COLO668 (cell line): ENCODE measurements at regions not wholly inside any gene's neighbourhood (a gene's known extent, or its start where the extent isn't known, plus 50 kb on each side); places are given as distances from the start of the nearest gene placed in this dataset.

Experiments
- DNase-seq: peaks from one replicate; lab custom pipeline; 2025; ENCODE audit not compliant: unreplicated experiment; lab: John Stamatoyannopoulos, UW

- DNase-seq: no peak
These were observed 467.3 kb downstream of the C6orf118 start for GRCh38 chr6:164842085-164842484.

GRCh38 chr6:164838068-164838615, 471.3 kb downstream of the C6orf118 start:
- no peak for DNase-seq

DNA sequence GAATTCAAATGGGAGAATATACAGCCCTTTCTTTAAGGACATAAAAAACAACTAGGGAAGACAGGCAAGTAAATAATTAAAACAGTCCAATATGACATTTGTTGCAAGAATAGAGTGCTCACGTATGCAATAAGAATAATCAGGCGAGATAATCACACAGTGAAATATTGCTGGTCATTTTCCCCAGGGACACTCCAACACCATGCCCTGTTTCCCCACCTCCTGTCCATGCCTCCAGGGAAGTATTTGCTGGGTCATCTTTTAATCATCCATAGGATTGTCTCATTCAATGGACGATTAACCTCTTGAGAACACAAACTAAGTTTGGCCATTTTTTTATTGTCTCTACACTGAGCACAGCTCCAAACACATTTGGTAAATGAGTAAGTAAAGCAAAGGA, 472.9 kb downstream of the C6orf118 start:
- no peak for DNase-seq

DNA sequence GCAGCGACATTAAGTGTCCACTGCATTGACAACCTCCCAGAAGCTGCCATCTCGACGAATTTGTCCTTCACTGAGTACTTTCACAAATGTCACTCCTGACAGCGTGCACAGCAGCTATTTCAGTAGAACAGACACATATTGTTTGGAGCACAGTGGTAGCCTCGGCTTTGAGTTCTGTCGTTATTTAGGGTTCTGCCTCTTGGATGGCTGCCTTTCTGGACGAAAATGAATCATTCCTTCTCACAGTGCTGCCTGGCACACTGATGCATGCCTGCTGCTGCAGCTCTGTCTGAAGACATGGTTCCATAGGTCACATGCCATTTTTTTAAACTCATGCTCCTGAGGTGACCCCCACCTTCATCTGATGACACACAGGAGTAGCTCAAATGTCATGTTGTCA, 477.0 kb downstream of the C6orf118 start:
- no peak for DNase-seq

DNA sequence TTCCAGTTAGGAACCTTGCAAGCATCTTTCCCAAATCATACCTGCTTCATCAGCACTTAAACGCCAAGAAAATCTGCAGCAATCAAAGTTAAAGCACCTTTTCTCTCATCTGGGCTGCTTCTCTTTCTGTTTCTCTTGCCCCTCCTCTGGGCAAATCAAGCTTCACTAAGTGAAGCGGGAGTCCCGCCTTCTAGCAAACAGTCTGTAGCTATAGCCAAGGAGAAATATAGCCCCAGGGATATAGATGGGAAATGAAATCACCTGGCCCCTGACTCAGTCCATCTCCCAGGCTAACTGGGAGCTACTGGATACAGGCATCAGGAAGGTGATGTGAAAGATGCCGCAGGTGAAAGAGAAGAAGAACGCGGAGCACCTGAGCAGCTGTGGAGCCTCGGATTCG, 481.9 kb downstream of the C6orf118 start:
- no peak for DNase-seq

- no peak for DNase-seq
These were observed 482.5 kb downstream of the C6orf118 start for GRCh38 chr6:164826831-164827468.

GRCh38 chr6:164825386-164825785, 484.0 kb downstream of the C6orf118 start:
- no peak for DNase-seq

DNA sequence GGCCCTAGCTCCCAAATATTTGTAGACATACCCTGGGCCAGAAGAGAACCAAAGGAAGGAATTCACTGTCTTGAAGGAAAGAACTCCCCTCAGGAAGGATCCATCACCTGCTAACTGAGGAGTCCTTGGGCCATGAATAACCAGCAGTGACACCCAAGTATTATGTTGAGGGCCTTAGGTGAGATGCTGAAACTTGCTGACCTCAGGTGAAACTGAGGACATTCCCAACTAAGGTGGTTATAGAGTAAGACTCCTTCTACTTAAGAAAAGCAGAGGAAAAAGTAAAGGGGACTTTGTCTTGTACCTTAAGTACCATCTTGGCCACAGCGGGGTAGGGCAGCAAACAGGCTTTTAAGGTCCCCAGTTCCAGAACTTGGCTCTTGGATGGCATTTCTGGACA, 491.7 kb downstream of the C6orf118 start:
- DNase-seq: no peak

DNA sequence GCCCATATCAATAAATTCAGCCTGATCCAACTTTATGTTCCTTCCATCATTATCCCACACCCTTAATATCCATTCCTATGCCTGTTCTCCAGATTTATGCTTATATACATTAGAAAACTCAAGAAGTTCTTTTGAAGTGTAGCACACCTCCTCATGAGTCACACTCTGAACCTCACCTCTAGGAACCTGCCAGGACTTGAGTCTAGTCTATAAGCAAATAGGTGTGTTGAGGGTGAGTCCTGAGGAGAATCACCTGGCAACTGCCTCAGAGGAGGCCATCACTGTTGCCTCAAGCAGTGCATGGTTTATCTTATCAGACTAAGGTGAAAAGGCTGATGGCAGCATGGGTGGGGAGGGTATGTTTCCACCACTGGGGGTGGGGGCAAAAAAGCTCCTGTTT, 496.7 kb downstream of the C6orf118 start:
- DNase-seq: no peak

DNA sequence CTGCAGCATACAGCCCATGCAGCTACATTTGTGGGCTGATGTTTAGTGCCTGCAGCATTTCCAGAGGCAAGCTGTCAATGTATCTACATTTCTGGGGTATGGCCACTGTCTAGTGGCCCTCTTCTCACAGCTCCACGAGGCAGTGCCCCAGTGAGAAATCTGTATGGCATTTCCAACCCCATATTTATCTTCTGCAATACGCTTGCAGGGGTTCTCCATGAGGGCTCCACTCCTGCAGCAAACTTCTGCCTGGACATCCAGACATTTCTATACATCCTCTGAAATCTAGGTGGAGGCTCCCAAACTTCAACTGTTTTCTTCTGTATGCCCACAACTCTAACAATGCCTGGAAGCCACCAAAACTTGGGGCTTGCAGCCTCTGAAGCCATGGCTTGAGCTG, 502.3 kb downstream of the C6orf118 start:
- no peak for DNase-seq

- DNase-seq: no peak
These were observed 514.2 kb downstream of the C6orf118 start for GRCh38 chr6:164795056-164795815.

GRCh38 chr6:164792666-164793065, 516.7 kb downstream of the C6orf118 start:
- no peak for DNase-seq

DNA sequence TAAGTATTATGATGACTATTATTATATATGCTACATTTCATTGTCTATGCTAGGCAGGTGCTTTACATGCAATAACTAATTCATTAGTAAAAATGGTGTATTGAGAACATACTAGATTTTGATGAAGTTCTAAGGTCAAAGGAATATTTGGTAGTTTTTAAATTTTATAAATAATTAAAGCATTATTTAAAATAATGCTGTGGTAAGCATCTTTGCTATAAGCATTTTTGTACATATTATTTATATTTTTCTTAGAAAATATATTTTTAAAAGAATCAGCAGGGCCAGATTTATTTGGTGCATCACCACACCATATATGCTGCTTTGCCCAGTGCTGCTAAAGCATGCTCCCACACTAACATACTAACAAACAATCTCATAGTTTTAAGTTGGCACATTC, 517.9 kb downstream of the C6orf118 start:
- DNase-seq: no peak

- no peak for DNase-seq
These were observed 545.6 kb downstream of the C6orf118 start for GRCh38 chr6:164763788-164764187.

- no peak for DNase-seq
These were observed 552.0 kb downstream of the C6orf118 start for GRCh38 chr6:164757451-164757850.

DNA sequence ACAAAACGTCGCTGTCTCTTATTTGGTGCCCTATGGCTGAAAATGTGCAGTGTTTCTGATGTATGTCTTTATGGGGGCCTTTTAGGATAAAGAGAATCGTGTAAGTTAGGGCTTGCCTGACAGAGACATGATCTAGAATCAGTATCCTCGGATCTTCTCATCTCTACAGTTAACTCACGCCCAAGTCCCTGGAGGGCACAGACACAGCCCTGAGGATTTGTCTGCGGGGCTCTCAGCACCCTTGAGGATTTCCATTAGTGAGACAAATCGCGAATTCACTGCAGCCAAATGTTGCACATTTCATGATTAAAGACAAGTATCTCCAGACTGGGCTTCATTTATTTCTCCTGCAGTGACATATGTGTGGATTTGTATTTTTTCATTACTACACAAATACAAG, 552.7 kb downstream of the C6orf118 start:
- DNase-seq: no peak

DNA sequence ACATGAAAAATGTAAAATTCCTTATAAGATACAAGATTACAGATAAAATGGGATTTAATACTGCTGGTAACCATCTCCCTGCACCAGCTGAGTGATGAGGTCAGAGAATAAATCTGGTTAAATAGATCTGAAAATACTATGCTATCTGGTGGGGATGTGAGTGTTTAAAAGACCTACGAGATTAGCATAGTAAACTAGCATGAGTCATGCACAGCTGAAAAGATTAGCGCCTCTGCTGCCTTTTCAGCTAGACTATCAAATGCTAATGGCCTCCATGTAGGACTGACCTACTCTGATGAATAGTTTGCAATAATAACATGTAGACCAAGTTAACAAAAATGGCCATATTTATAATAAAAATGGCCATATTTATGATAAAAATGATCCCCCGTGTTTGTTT, 553.3 kb downstream of the C6orf118 start:
- no peak for DNase-seq

DNA sequence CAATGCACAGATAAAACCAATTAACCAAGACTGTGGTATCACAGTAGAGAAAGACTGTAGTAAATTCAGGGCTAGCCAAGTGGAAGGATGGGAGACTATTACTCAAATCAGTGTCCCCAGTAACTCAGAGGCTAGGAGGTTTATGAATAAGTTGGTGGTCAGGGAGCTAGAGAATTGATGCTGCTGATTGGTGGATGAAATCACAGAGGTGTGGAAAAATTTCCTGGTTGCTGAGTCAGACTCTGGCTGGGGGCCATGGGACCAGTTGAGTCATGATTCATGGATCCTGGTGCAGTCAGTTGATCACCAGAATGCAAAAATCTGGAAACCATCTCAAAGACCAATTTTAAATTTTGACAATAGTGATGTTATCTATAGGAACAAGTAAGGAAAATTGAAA, 555.9 kb downstream of the C6orf118 start:
- DNase-seq: no peak

GRCh38 chr6:164751395-164751794, 558.0 kb downstream of the C6orf118 start:
- DNase-seq: no peak

- no peak for DNase-seq
These were observed 559.3 kb downstream of the C6orf118 start for GRCh38 chr6:164750128-164750527.

DNA sequence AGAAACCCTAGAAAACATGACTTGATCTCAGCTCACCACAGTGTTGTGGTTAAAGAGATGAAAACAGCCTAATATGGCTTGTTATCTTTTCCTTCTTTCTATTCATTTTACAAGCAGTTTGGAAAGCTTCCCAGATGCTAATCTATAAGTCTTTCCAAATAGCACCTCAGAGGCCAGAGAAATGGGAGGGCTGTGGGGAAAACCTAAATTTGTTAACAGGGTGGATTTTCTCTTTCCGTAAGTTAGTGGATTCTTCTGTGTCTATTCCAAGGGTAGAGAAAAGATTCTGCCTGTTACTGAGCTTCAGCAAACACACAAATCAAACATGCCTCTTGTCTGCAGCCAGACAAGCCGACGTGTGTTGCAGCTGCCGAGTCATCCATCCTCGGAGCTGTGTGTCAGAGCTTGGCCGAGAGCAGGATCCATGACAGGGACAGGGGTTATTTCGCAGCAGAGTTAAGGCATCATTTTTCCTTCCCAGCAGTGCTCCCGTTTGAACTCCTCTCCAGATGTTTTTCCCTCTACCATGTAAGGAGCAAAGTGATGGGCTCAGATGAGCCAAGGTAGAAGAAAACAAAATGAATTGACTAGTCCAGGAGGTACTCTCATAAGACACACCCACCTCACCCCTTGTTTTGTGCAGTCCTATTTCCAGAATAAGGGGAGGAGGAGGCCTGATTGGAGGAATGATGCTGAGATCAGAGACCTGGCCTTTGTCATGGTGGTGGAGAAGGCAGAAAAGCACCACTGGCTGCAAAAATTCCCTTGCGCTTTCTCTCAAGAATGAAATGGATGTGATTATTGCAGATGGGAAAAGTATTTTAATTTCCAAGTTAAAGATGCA, 560.0 kb downstream of the C6orf118 start:
- no peak for DNase-seq

DNA sequence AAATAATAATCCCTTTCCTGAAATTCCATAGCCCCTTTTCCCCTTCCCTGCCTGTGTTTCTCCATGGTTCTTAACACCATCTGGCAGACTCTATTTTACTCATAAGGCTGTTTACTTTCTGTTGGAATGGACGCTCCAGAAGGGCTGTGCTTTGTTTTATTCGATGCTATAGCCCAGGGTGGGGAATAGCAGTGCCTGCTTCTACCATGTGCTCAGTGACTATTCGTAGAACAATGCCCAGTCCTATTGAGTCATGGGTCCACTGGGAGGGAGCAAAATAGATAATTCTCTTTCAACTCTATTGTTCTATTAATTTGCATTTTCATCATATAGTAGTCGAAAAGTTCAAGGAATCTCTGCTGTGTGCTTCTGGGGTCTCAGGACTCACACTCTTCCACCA, 565.1 kb downstream of the C6orf118 start:
- DNase-seq: no peak
